ENCODE measurements at regions not wholly inside any gene's neighbourhood (a gene's known extent, or its start where the extent isn't known, plus 50 kb on each side); places are given as distances from the start of the nearest gene placed in this dataset.

DNA sequence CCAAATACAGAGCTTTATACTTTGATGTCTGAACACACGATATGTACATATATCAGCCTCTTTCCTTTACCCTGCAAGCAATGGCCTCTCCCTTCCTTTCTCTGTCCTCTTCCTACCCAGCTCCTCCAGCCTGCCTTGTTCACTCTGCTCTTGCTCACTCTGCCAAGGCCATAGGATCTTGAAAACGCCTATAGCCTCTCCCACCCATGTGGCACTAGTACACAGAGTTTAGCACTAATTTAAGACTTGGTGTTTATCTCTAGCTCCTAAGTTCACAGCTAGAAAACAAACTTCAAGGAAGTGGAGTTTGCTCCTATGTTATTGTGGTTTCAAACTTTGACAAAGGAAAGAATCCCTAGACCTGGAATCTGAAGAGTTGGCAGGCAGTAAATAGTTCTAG, 225.0 kb upstream of the RUNX1 start:
- TF ChIP-seq EZH2 (IDR thresholded peaks at IDR 0.05; ENCODE audit: insufficient read depth, poor library complexity, severe bottlenecking) (no peak), EZH2phosphoT487 (IDR thresholded peaks at IDR 0.05; ENCODE audit: insufficient read depth, low read depth) (no peak)
